GM08714 (cell line): ENCODE measurements at regions not wholly inside any gene's neighbourhood (a gene's known extent, or its start where the extent isn't known, plus 50 kb on each side); places are given as distances from the start of the nearest gene placed in this dataset.

Experiments used
- H3K4me3 ChIP-seq: fragments of 200-500 bp; sonication (Bioruptor generic); 2 replicates; pipeline ENCODE4 v1.5.1; 2014; ENCODE audit warnings: mild to moderate bottlenecking, low read length, inconsistent platforms
- ZNF274 ChIP-seq: IDR thresholded peaks from 2 replicates; pipeline ENCODE4 v1.6.1; 2012; ENCODE audit warnings: mild to moderate bottlenecking, low read depth, low read length

DNA sequence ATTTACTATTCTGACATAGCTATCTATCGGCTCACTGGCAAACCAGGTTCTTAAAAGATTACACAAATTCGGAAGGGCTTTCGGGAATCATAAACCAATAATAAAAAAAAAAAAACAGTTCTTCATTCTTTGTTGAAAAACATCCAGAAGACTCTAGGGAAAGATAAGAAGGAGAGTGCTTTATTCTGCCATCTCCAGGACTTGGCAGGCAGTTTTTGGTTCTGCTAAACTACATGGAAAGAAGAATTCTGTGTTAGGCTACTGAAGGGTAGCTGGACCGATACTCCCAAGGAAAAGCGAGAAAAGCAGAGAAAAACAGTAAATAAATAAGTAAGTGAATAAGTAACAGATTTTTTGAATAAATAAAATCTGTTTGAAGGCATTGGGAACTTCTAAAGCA lies 423.5 kb upstream of the KLF6 start:
- no peak overlapping the region for H3K4me3 ChIP-seq
- no peak for TF ChIP-seq ZNF274

DNA sequence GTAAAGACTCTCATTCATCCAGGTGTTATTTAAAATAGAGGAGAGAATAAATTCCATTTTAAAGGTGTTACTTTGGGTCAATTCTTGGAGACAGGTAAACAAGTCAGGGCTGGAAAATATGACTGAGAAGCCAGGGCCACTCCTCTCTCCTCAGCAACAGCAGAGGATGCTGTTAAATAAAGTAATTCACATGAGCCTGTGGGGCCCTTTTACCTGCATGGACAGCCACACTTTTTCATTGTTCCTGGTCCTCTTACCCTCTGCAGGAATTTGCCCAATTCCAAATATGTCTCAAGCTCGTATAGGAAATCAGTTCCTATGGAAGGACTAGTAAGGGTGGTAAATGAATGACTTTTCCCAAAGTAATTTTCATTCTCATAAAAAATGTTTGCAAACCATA lies 420.1 kb upstream of the KLF6 start:
- TF ChIP-seq ZNF274 = no peak

DNA sequence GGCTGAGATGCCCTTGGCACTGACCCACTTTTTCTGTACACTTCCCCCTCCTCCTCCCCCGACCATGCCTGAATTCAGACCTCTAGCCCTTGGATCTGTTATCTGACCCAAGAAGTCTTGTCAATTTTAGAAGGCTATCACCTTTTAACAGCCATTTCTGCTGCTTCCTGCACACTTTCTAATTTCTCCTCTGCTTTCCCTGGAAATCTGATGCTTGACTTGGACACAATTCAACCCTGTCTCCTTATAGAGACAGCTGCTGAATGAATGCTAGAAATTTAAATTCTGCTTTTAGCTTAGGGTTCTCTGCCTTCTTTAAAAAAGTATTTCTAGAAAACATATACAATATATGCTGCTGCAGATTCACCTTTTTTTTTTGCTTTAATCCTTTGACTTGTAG lies 417.9 kb upstream of the KLF6 start:
- no peak overlapping the region for H3K4me3 ChIP-seq
- TF ChIP-seq ZNF274 = no peak

More for the DNA sequence above, 420.1 kb upstream of the KLF6 start:
- no peak overlapping the region for H3K4me3 ChIP-seq

DNA sequence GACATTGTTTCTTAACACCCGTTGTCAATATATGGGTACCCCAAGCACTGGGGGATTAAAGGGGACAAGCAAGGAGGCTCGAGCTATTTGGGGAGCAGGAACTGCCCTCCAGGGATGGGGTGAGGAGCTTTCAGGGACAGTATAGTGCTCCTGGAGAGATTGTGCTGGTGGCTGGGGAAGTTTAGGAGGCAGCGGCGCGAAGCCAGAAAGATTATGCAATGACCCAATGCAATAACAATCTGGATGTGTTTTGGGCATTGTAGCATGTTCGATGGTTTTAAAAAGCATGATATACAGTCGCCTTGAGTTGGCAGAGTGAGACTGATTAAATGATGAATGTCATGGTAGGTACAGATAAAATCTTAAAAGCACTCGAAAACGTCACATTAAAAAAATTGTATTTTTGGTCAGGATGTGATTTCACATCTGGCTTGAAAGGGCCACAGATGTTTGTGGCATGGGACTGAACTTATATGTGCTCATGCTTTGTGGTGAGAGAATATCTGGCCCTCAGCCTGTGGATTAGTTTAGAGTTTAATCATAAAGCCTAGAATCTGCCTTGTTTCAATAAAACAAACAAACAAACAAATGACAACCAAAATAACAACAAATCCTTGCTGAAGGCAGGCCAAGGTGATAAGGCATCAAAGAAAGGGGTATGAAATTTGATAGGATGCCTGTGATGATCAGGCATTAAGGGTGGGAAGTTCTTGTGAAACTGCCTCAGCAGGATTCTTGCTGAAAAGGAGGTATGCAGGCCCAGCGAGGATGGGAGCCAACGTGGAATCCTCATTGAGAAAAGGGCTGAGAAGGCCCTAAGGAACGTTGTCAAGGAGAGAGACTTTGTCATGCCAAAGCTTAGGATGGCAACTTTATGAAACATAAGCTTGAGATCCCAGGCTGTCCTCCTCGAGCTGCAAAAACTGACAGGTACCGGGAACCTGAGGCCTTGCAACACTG lies 417.1 kb upstream of the KLF6 start:
- no peak overlapping the region for H3K4me3 ChIP-seq
- TF ChIP-seq ZNF274 = no peak

DNA sequence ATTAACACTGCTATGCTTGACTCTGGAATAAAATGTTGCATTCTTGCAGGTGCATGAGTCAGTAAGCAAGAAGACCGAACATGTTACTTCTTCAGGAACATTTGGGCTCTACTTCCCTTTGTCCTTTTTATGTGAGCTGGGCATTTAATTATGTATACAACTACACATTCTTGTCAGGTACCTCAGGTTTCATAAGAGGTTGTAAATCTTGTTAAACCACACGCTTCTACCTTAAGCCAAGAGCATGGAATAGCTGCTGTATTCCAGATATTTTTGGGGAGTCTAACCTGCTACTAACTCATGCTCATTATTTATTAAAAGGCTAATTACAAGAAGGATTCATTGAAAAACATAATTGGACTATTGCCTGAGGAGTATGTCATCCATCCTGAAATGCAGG lies 414.2 kb upstream of the KLF6 start:
- no peak for TF ChIP-seq ZNF274
- no peak overlapping the region for H3K4me3 ChIP-seq

DNA sequence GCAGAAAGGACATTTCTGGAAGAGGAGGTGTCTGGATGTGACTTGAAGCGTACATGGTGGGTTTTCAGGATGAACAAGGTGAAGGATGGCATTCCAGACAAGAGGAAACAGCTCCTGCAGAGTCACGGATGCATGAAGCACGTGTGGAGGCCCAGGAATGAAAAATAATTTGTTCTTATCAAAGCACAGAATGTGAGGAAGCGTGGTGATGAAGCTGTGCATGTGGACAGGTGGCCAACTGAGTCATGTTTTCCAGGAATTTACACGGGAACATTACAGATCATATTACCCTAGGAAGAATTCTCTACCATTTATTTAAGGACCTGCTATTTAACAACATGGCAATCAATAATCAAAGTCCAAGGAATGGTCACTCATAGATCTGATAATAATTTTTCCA lies 413.2 kb upstream of the KLF6 start:
- TF ChIP-seq ZNF274 = no peak
- H3K4me3 ChIP-seq = no peak overlapping the region

DNA sequence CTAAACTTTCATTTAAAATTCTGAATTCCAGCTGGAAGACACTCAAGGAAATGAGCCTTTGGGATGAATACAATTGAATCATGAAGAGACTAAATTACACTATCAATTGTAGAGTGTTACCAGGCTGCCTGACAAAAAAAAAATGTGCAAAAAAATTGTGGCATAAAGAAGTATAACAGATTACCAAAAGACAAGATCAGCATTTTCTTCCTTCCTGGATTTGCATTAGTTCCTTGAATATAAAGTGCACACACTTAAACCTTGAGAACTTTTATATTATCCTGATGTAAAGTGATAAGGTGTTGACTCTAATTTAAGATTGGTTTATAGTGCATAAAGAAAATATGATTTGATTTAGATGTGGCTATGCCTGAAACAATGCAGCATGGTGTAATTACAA lies 412.7 kb upstream of the KLF6 start:
- TF ChIP-seq ZNF274 = no peak
- no peak overlapping the region for H3K4me3 ChIP-seq

DNA sequence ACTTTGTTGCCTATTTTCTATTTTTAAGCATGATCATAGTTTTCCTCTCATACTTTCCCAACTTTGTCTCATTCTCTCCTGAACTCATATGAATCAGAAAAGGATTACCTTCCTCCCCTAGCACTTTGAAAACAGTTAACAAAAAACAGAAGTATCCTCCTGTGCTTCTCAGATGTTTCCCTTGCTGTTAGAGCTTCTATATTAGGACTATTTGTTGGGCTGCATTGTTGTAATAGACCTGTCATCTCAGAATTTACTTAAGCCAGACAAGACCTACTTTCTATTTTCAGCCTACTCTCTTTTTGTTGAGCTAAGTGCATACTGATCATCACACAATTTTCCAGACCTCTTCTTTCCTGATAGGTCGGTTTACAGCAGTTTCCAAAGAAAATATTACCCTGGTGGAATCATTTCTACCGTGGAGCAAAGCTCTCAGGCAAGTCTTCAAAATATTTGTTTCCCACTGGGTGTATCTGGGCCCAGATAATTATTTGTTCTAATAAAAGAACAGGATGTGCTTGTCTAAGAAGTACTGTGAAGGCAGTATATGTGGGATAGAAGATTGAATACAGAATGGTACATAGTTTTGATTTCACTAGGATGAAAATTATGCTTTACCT lies 411.9 kb upstream of the KLF6 start:
- no peak for TF ChIP-seq ZNF274

DNA sequence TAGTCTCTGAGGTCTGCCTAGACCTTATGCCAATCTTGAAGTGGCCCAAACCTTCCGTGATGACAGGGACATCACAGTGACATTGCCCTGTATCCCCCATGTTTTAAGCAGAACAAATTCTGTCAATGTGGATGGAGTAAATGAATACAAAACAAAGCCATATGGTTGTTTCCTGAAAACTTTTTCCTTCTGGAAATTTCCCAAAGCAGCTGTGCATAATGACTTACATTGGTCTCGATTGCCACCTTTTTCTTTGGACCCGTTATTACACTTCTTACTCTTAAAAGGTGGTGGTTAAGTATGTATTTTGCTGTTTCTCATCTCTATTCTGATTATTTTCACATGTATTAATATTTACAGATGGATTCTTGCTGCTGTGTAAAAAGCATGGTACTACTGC lies 411.2 kb upstream of the KLF6 start:
- no peak overlapping the region for H3K4me3 ChIP-seq
- TF ChIP-seq ZNF274 = no peak

More for the DNA sequence above, 411.9 kb upstream of the KLF6 start:
- no peak overlapping the region for H3K4me3 ChIP-seq

DNA sequence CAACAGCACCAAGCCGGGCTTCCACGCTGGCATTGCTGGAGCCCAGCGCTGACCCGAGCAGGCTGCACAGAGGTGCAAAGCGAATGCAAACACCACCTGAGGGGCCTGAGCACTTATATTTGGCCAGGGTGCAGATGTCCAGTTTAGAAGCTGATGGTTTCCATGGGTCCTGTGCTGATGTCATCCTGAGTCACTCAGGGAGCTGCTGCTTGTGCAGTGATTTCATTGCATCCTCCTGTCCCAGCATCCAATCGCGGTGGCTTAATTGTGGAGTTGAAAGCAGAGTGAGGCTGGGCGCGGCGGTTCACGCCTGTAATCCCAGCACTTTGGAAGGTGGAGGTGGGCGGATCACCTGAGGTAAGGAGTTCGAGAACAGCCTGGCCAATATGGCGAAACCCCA lies 410.2 kb upstream of the KLF6 start:
- TF ChIP-seq ZNF274 = no peak
- no peak overlapping the region for H3K4me3 ChIP-seq

DNA sequence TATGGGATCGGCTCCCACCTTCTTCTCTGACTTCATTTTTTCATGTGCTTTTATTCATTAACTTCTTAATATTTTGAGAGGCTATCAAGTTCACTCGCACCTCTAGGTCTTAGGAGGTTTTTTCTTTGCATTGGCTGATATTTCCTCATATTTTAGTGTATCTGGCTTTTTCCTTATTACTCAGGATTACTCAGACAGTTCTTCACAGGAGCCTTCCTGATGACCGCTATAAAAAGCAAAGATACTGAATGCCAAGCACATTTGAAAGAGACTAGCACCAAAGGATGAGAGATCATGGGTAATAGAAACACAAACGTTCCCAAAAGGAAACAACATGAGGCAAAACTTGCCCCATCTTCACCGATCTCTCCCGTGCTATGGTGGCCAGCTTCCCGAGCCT lies 409.2 kb upstream of the KLF6 start:
- no peak overlapping the region for H3K4me3 ChIP-seq
- no peak for TF ChIP-seq ZNF274

DNA sequence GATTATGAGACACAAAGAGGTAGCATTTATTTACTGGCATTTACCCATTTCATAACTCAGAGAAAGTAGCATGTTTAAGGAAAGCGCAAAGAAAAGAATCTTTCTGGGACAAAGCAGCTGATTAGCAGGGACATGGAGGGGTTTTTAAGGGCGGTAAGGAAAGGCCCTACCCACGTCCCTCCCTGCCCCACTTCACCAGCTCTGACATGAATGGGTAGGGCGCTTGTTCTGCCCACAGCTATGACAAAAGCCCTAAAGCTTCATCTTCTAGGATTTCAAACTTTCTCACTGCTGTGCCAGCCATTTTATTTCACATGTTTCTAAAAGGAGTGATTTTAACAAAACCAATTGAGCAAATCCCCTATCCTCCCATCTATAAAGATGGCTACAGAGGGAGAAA lies 406.9 kb upstream of the KLF6 start:
- TF ChIP-seq ZNF274 = no peak

DNA sequence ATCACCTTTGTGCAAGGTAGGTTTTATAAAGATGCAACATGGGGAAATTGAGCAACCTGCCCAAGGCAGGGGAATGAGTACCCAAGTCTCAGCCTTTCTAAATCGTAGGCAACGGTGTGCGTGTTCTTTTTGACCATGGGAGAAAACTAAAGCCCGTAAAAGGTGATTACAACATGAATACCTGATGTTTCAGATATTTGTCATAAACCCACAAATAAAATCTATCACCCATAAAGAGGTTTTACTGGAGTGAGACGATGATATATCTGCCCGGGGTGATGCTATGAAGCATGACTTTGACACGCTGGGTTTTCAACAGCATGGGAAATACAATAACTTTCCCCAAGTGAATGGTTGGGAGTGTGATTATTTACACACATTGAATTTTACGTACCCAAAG lies 406.3 kb upstream of the KLF6 start:
- TF ChIP-seq ZNF274 = no peak
- H3K4me3 ChIP-seq = no peak overlapping the region

More for the DNA sequence above, 406.9 kb upstream of the KLF6 start:
- H3K4me3 ChIP-seq = no peak overlapping the region

DNA sequence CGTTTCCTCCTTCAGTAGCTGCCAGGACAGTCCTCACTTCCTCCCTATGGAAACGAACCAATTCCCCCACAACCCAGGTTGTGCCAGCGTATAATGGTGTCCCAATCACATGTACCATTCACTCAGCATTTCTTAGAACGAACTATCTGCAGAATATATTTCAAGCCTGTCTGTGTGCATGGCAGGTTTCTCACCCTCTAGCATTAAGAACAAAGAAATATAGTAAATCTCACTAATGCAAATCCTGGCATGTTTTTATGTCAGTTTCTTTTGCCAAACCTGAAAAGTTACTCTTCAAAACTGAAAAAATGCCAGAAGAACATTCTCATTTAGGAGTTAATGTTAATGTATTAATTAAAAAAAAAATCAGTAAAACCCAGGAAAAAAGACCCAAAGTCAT lies 405.9 kb upstream of the KLF6 start:
- no peak overlapping the region for H3K4me3 ChIP-seq
- TF ChIP-seq ZNF274 = no peak

DNA sequence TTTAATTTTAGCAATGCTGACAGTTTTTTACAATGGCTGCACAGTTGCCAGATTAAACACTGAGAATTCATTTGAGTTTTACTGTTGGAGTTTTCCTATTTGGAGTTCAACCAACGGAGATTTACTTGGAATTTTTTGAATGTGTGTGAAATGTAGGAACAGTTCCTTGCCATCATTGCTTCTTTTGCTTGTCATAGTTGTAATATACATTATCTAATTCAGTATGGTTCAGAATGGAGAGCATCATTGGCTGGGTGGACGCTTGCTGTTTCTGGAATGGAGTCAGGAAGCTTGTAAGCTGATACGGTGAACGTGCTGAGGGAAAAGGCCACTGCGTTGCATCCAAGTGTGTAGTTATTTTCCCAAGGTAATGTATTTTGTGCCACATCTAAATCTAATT lies 404.3 kb upstream of the KLF6 start:
- TF ChIP-seq ZNF274 = no peak
- no peak overlapping the region for H3K4me3 ChIP-seq
